PC-3 (cell line): ENCODE measurements at regions not wholly inside any gene's neighbourhood (a gene's known extent, or its start where the extent isn't known, plus 50 kb on each side); places are given as distances from the start of the nearest gene placed in this dataset.

Source experiments
- EZH2phosphoT487 ChIP-seq: fragments of 300-600 bp; sonication (generic); IDR thresholded peaks from 2 replicates; pipeline ENCODE4 v1.6.1; 2018; ENCODE audit warnings: mild to moderate bottlenecking, antibody characterized with exemption, low read length, borderline replicate concordance
- TF ChIP-seq, protein P1 (sequence below): fragments of 300-600 bp; sonication (generic); conservative IDR thresholded peaks from 2 replicates; pipeline ENCODE4 v1.5.1; 2017; ENCODE audit warnings: antibody characterized with exemption, low read depth, mild to moderate bottlenecking, low read length

DNA sequence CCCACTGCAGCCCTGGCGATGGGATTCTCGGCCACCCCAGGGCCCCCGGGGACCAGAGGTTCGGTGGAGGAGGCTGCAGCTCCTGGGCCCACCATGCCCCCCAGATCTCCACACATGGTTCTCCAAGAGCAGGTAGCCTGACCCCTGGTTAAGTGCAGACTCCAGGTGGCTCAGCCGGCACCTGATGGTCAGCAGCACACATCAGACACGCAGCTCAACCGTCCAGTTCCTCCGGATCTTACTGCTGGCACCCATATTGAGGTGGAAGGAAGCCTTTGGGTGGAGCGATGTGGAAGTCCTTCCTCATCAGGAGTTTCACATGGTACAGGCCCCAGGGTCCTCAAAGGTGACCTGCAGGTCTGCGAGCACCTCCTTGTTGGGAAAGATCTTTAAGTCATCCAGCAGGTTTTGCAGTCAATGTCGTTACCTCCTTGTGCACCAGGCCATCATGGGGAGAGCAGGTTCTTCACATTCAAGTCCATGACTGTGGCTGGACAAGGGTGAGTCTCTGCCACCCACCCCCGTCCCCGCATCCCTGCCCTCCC is 74.2 kb upstream of the EEPD1 start:
- TF ChIP-seq, protein P1, sequence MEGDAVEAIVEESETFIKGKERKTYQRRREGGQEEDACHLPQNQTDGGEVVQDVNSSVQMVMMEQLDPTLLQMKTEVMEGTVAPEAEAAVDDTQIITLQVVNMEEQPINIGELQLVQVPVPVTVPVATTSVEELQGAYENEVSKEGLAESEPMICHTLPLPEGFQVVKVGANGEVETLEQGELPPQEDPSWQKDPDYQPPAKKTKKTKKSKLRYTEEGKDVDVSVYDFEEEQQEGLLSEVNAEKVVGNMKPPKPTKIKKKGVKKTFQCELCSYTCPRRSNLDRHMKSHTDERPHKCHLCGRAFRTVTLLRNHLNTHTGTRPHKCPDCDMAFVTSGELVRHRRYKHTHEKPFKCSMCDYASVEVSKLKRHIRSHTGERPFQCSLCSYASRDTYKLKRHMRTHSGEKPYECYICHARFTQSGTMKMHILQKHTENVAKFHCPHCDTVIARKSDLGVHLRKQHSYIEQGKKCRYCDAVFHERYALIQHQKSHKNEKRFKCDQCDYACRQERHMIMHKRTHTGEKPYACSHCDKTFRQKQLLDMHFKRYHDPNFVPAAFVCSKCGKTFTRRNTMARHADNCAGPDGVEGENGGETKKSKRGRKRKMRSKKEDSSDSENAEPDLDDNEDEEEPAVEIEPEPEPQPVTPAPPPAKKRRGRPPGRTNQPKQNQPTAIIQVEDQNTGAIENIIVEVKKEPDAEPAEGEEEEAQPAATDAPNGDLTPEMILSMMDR: no peak
- no peak for TF ChIP-seq EZH2phosphoT487
